GM19372 (cell line): ENCODE measurements at regions not wholly inside any gene's neighbourhood (a gene's known extent, or its start where the extent isn't known, plus 50 kb on each side); places are given as distances from the start of the nearest gene placed in this dataset.

Source experiments
- ATAC-seq: cut with Tn5 transposase; IDR thresholded peaks from one replicate; pipeline ENCODE4 v1.9.1; 2021; ENCODE audit warnings: mild to moderate bottlenecking, low read depth, moderate library complexity; ENCODE audit not compliant: unreplicated experiment

DNA sequence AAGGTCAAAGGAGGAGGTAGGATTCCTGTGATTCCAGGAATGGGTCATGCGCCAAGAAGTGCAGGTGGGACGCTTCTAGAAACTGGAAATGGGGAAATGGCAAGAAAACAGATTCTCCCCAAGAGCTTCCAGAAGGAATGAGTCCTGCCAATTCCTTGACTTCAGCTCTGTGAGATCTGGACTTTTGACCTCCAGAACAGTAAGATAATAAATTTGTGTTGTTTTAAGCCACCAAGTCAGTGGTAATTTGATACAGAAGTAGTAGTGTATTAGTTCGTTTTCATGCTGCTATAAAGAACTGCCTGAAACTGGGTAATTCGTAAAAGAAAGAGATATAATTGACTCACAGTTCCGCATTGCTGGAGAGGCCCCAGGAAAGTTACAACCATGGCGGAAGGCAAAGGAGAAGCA, 178.6 kb upstream of the GALNT17 start:
- no peak for ATAC-seq

DNA sequence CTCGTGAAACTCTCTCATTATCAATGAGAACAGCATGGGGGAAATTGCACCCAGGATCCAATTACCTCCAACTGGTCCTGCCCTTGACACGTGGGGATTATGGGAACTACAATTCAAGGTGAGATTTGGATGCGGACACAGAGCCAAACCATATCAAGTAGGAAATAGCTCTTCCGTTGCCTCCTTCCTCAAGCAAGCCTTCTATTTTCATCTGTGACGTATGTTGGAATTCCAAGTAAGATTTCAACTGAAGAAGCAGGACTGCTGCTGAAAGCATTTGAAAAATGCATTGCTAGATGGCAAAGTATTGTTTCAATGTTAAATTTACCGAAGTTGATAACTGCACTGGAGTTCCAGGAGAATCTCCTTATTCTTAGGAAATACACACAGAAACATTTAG, 178.1 kb upstream of the GALNT17 start:
- no peak for ATAC-seq

DNA sequence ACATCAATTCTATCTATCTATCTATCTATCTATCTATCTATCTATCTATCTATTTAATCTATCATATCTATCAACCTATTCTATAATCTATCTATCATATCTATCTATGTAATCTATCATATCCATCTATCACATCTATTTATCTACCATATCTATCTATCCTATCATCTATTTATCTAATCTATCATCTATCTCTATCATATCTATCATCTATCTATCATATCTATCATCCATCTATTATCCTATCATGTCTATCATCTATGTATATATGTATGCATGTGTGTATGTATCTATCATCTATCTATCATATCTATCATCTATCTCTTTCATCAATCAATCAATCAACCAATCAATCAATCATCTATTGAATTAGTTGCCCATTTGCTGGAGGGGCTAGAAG, 159.3 kb upstream of the GALNT17 start:
- no peak for ATAC-seq

DNA sequence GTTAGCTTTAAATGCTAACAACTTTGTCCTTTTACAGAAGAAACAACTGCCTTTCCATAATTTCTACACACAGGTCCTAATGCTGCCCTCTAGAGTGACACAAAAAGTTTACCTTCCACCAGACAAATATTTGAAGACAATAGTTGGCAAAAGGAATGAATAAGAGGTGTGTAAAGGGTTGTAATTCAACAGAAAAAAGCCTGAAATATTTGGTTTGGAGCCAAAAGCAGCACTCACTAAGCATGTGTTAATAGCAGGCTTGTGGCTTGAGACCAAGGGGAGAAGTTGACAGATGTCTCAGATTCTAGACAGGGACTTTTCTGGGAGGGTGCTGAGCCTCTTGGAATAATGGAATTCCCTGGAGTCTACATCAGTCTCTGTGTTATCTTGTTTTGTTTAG, 156.2 kb upstream of the GALNT17 start:
- no peak for ATAC-seq

DNA sequence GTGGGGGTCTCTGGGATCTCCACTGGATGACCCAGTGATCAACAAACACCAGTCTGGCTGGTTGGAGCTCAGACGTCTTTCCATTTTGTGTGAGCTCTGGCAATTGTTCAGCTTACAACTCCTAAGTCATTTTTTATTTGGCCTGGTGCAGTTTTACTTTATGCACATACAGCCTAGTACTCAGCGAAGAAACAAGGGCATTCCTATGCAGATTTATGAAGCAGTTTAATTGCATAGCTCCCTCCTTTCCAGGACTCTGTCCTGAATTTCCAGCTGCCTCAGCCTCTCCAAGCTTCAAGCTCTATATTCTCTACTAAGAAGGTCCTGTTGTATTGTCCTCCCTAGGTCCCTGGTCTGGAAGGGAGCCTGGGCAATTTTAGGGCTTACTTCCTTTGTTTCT, 145.6 kb upstream of the GALNT17 start:
- no peak for ATAC-seq

DNA sequence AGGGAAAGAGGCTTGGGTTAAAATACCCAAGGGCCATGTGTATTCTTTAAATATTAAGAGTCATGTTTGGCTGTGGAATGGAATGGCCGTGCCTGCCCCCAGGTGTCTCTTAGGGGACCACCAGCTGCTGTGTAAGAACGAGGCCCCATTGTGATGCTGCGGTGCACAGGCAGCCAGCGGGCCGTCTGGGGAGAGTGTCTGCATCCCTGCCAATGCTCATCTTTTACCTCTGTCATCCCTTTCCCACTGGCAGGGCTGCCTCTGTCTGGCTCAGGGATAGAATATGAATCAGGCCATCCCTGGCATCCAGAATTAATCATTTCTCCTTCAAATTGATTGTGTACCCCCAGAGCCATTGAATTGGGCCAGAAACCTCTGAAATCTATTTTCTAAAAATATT, 137.8 kb upstream of the GALNT17 start:
- ATAC-seq = no peak

DNA sequence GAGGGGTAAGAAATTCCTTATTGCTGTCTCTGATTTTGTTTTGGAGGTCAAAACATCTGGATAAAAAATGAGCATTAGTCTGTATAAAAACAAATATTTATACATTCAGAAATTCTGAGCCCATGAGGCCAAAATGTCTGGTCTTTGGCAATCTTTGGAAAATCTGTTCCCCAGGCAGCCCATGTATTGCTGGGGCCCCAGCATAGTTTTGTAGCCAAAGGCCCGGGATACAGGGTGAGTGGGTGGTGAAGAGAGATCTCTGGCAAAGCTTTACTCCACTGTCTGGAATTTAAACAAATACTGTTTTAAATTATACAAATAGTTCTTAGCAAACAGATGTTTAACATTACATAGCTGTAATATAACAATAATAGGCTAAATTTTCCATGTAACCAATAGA, 134.7 kb upstream of the GALNT17 start:
- ATAC-seq = no peak

DNA sequence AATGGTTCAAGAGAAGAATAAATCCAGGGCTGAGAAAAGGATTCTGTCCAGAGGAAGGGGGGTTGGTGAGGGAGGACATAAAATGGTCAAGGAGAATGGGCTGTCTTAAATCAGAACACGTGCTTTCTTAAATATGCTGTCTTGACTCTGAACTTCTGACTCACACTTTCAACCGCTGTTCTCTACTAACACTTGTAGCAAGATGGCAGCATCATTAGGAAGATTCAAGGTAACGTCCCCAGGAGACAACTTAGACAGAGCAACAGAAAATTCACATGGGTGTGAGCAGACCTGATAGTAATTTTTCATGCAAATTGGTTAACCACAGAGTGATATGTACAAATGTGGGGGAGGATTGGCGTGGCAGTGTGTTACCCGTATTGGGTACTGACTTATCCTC, 126.8 kb upstream of the GALNT17 start:
- ATAC-seq = no peak

DNA sequence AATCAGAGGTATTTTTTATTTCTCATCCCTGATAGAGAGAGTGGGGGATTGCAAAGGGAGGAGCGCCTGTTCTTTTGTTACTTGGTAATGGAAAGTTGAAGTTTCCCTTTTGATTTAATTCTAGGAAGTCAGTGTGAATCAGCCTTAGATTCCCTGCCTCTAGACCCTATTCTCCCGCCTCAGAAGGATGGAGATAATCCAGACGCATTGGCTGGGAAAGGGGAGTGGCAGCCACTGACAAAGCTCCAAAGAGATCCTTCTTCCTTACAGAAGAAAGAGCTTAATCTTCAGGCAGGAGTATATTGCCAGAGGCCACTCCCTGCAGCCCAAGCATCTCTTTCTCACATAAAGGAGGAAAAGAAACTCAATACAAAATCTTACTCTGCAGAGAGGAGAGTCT, 122.3 kb upstream of the GALNT17 start:
- no peak for ATAC-seq

DNA sequence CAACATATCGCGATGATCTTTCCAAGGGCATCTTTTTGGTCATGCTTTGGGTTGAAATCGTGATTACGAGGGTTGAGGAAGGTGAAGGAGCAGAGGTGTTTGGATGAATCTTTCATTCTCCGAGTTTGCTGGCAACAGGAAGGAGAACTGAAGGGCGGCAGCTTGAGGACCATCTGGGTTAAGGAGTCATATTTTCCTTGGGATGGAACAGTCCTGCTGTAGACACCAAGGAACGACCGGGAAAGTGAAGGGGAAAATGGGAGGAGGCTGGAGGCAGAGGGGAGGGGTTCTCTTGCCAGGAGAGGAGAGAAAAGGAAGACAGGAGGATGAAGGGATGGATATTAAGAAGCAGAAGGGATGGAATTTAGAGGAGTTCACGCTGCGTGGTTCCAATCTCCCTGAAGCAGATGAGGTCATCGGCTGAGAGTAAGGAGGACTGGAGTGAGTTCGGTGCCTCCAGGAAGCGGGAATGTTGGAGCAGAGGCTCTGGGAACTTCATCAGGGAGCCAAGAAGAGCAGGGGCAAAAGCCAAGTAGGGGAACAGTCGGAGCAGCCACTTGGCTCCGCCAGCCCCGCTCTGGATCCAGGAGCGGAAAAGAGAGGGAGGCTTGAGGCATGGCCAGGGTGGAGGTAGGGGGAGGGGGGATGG, 116.6 kb upstream of the GALNT17 start:
- ATAC-seq = no peak

DNA sequence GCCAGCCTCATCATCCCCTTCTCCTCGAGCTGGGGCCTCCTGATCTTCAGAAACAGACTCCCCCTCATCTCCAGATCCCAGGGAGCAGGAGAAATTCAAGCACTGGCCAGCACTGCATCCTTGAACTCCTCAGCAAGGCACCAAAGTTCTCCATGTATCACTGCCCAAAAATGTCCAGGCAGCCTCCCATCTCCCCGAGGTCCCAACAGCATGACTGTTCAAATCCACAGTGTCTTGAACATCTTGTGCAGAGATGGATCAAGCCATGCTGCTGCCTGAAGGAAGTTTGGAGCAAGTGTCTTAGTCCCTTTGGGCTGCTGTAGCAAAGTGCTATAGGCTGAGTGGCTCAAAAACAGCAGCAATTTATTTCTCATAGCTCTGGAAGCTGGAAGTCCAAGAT, 115.5 kb upstream of the GALNT17 start:
- no peak for ATAC-seq

DNA sequence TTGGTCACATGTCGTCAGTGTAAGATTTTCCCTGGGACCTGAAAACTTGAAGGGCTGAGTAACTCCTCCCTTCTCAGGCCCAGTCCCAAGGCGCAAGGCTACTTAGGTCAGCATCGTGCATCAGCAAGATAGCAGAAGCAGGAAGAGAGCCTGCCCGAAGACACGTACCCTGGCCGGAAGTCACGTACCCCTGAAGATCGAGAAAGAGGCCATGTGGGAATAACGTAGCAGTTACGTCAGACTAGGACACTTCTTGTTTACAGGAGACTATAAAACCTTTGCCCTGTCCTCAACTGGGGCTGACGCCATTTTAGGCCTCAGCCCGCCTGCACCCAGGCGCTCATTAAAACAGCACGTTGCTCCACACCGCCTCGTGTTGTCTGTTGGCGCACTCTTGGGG, 114.3 kb upstream of the GALNT17 start:
- ATAC-seq = no peak

DNA sequence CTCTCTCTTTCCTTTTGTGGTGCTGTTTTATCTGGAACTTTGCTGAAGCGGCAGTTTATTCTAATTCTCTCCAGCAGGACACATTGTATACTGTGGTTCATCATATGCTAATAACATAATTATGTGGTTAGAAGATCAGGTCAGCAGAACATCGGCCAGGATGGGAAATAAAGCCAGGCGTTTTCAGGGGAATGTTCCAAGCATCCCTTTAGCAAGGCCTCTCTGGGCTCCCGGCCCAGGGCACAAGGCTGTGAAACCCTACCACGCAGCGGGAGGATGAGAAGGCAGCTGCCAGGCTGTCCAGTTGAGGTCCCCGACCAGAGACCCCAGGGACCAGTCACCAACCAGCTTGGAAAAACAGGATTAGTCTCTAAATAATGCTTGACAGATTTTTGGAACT, 112.2 kb upstream of the GALNT17 start:
- no peak for ATAC-seq

DNA sequence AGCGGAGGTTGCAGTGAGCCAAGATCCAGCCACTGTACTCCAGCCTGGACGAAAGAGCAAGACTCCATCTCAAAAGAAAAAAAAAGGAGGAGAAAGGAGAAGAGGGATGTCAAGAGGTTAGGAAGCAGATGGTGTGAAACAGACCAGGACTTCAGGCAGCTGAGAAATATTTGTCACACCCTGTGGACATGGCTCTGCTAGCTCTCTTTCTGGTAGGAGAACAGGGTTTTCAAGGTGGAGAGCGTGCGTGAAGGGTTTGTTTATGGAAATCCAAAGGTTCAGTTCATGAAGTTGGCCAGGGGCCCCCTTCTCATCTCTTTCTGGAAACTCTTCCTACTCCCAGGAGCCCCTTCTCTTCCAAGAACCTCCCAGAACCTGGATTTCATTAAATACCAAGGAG, 110.8 kb upstream of the GALNT17 start:
- ATAC-seq = no peak

DNA sequence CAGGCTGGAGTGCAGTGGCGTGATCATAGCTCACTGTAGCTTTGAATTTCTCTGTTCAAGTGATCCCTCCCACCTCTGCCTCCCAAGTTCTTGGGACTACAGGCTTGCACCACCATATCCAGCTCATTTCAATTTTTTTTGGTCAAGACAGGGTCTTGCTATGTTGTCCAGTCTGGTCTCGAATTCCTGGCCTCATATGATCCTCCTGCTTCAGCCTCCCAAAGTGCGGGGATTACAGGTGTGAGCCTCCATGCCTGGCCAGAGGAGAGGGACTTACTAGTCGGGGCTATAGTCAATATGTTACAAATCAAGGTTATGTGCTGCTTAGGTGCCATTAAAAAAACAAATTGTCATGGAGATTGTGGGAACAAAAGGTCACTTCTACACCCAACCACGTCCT, 105.3 kb upstream of the GALNT17 start:
- ATAC-seq = no peak

DNA sequence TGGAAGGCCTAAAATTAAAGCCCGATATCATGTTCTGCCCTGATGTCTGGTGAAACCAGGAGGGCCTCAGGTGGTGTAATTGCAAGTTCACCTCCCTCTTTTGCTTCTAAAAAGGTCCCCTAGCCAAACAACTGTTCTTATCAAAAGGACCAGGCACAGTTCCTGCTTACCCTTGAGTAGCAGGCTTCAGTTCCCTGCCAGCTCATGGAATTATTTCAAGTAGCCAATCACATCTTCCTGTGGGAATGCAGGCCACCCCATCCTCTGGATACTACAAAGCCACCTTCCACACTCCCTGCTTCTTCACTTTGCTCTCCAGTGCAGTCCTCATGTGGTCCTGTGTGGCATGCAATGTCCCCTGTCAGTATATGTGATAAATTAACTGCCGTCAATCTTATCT, 97.7 kb upstream of the GALNT17 start:
- ATAC-seq = no peak

DNA sequence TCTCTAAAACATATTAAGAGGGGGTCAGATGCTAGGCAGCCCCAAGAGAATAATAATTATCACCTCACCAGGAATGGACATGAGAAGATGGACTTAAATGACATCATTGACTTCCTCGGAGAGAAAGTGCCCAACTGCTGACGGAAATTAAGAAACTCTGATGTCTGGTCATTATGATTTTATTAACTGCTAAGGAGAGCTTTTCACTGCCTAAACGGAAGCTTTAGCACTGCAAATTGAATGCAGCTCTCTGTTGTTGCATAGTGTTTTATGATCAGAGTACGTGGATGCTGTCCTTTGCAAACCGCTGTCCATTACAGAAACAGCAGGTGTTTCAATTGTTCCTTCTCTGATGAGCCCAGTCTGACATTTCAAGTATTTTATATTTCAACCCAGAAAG, 89.4 kb upstream of the GALNT17 start:
- no peak for ATAC-seq

DNA sequence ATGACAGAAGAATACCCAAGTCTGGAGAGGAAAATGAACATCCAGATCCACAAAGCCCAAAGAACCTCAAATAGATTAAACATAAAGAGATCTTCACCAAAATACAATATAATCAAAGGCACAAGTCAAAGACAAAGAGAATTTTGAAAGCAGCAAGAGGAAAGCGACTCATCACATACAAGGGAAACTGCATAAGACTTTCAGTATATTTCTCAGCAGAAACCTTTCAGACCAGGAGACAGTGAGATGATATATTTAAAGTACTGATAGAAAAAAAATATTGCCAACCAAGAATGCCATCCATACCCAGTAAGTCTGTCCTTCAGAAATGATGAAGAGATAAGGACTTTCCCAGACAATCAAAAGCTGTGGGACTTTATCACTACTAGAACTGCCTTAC, 81.5 kb upstream of the GALNT17 start:
- no peak for ATAC-seq

DNA sequence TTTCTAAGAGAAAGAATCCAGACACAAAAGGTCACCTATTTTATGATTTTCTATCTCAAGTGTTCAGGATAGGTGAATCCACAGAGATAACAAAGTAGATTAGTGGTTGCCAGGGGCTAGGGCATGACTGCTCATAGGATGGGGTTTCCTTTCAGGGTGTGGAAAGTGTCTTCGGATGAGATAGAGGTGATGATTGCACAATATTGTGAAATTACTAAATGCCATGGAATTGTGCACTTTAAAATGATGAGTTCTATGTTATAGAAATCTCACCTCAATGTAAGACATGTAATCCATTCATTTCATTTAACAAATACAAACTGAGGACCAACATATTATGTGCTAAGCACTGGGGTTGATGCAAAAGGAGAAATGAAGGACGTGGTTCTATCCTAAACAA, 76.4 kb upstream of the GALNT17 start:
- no peak for ATAC-seq

DNA sequence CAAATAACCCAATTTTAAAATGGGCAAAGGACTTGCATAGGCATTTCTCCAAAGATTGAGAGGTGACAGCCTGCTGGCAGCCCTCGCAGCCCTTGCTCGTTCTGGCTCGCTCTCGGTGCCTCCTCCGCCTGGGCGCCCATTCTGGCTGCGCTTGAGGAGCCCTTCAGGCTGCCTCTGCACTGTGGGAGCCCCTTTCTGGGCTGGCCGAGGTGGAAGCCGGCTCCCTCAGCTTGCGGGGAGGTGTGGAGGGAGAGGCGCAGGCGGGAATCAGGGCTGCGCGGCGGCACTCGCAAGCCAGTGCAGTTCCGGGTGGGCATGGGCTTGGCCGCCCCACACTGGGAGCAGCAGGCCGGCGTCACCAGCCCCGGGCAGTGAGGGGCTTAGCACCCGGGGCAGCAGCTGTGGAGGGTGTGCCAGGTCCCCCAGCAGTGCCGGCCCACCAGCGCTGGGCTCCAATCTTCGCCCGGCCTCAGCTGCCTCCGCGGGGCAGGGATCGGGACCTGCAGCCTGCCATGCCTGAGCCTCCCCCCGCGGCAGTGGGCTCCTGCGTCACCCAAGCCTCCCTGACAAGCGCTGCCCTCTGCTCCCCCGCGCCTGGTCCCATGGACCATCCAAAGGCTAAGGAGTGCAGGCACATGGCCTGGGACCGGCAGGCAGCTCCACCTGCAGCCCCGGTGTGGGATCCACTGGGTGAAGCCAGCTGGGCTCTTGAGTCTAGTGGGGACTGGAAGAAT, 54.0 kb upstream of the GALNT17 start:
- ATAC-seq = no peak
